Hematopoietic multipotent progenitor cell (in vitro differentiated cells): ENCODE measurements at regions not wholly inside any gene's neighbourhood (a gene's known extent, or its start where the extent isn't known, plus 50 kb on each side); places are given as distances from the start of the nearest gene placed in this dataset.
"Not testable (repeated sequence)": the region's sequence is repeated elsewhere in the genome, so short reads cannot be mapped to it uniquely, and the experiment has no call there.

Experiments
- DNase-seq, 3 donors: peaks; one replicate each; pipeline ENCODE4 v3.0.0-alpha.2; 2011 to 2015; ENCODE audit warnings: low read depth in 2 of 3, low spot score in 2 of 3

DNA sequence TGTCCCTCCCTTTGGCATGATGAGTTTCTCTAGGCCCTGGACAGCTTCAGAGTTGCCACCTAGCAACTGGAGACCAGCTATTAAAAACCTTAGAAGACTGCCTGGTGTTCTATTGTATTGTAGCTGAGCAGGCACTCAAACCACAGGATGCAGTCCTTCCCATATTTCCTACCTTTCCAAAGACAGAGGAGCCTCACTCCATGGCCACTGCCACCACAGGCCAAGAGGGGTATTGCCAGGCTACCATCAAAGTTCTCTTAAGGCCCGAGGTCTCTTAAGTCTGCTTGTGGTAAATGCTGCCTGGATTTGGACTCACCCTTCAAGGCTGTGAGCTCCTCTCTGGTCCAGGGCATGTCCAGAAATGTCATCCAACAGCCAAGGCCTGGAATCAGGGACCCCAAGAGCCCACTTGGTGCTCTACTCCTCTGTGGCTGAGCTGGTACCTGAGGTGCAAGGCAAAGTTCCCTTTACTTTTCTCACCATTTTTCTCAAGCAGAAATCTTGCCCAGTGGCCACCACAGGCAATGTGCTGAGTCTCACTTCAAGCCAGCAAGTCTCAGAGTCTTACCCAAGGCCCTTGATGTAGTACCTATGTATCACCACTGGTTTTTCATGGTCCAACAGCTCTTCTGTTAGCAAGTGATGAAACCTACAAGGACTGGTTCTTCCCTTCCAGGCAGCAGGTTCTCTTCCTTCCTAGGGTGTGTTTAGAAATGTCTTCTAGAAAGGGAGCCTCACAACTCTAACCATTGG lies 269.4 kb downstream of the AMY1C start:
- no peak for DNase-seq

- no peak for DNase-seq
Measured at GRCh38 chr1:104019675-104020049, 270.0 kb downstream of the AMY1C start.

DNA sequence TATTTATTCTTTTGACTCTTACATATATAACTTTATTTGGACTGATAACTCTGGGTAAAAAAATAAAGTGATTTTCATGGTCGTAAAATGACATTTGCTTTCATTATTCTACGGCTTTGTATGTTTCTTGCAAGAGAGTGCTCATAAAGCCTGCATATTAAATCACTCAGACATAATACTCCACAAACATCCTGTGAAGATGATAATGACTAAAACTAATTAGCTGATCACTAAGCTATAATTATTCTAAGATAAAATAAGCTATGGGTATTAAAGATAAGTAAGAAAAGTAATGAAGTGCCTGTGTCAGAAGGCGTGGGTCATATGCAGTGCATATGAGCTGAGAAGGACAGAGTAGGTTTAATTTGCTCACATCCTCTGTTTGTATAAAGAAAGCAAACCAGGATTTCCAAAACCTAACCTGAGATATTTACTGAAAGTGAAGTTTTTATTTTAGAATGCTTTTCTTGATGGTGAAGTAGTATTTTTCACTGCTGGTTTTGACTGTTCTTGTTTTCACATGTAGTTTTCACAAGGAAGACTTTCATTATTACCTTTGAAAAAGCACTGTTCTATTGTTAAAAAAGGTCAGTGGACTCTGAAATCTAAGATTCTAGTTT lies 278.8 kb downstream of the AMY1C start:
- no peak for DNase-seq

DNA sequence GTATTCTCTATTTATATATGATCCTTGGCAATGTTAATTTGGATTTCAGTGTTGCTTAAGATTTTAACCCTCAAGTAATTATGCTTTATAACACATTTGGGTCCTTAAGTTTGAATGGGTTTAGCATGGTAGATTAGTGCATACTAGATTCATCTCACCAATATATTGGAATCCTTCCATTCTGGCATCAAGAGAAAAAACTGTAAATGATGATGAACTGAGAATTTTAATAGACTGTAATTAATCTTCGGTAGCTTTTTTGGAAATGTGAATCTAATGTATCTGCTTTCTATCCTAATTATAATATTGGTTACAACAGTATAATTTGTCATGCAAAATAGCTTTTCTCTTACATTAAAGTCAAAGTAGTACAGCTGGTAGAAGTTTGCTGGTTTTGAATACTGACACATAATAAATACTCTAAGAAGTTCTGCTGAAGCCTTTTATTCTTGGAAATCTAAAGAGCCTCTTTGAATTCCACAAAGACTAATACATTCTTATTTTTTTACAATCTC lies 279.8 kb downstream of the AMY1C start:
- no peak for DNase-seq

- DNase-seq = no peak
Measured at GRCh38 chr1:104056786-104057185, 307.1 kb downstream of the AMY1C start.

- not testable (repeated sequence) for DNase-seq
Measured at GRCh38 chr1:104057219-104057898, 307.7 kb downstream of the AMY1C start.

GRCh38 chr1:104061637-104062036 lies 311.9 kb downstream of the AMY1C start:
- DNase-seq = not testable (repeated sequence)

GRCh38 chr1:104064399-104064798 lies 314.7 kb downstream of the AMY1C start:
- no peak for DNase-seq

DNA sequence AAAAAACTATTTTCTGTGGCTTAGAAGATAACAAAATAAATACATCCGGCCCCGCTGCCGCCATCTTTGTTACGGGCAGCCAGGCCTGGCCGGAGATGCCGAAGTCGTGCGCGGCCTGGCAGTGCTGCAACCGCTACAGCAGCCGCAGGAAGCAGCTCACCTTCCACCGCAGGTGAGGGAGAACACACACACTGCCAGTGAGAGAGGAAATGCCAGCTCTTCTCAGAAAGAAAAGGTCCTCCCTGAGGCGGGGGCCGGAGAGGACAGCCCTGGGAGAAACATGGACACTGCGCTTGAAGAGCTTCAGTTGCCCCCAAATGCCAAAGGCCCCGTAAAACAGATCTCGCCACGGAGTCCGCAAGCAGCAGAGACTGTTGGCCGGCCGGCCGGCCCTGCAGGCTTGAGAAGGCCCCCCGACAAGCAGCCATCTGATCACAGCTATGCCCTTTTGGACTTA lies 323.2 kb downstream of the AMY1C start:
- DNase-seq = no peak

GRCh38 chr1:104073463-104073902 lies 323.8 kb downstream of the AMY1C start:
- no peak for DNase-seq

DNA sequence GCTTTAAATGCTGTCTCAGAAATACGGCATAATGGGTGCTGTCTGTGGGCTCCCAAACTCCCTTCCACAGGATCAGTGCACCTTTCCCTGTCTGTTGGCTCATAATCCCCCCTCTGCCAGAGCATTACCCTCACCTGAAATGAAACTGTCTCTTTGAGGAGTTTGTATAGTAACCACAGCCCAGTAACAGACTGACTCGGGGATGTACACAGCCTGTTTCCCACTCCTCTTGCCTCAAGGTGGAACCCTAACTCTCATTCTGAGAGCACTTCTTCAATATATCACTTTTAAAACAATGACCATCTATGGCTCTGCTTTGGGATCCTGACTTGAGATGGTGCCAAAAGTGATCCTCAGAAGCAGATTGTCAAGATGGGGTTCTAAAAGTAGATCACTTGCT lies 332.5 kb downstream of the AMY1C start:
- DNase-seq = no peak

GRCh38 chr1:104084380-104084779 lies 334.7 kb downstream of the AMY1C start:
- no peak for DNase-seq

DNA sequence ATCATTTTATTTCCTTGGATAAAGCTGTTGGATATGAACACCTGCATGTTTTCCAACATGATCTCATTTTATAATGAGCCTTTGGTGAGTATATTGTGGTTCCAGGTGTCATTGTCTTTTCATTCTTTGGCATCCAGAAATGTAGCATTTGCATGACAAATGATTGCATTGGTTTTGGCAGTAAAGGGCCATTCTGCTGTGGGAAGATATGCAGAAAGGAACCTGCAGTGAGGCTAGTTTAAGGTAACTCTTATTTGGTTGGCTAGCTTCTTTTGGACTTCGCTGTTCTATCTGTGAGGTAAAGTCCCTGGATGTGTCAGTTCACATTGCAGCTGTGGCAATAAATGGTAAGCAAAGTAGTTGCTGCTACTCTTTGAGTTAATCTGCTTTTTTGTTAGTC lies 343.0 kb downstream of the AMY1C start:
- DNase-seq = no peak

DNA sequence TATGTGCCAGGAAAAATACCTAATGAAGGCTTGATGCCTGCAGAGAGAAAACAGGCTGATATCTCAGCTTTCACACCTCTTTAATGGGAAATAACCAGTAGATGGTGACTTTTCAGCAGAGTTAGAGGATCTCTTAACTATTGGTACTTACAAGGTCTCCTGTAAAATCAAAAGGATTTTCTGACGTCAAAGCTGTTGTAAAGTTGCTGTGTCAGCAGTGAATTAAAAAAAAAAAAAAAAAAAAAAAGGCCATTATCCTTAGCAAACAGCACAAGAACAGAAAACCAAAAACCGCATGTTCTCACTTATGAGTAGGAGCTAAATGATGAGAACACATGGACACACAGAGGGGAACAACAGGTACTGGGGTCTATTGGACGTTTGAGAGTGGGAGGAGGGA lies 349.1 kb downstream of the AMY1C start:
- no peak for DNase-seq

DNA sequence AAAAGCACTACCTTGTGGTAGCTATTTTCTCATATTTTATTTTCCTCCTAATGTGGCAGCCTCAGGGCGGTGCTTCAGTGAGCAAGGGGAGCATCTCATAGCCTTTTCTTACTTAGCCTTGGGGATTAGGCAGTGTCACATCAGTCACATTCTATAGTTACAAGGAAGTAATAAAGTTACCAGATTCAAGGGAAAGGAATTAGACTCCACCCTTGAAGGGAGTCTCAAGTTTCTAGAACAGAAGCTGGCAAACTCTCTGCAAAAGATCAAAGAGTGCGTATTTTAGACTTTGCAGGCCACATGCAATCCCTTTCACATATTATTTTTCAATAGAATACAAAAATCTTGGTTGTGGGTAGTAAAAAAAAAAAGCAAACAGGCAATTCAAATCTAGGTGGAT lies 350.4 kb downstream of the AMY1C start:
- no peak for DNase-seq

DNA sequence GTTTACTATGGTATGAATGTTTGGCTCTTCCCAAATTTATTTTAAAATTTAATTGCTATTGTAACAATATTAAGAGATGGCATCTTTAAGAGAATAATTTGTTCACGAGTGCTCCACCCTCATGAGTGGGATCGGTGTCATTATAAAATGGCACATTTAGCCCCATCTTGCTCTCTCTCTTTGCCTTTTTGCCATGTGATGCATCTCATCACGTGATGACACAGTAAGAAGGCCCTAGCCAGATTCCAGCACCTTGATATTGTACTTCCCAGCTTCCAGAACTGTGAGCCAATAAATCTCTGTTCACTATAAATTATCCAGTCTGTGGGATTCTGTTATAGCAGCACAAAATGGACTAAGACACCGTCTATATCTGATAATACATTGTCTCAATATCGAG lies 355.8 kb downstream of the AMY1C start:
- no peak for DNase-seq

- DNase-seq = no peak
Measured at GRCh38 chr1:104120525-104120924, 370.8 kb downstream of the AMY1C start.

DNA sequence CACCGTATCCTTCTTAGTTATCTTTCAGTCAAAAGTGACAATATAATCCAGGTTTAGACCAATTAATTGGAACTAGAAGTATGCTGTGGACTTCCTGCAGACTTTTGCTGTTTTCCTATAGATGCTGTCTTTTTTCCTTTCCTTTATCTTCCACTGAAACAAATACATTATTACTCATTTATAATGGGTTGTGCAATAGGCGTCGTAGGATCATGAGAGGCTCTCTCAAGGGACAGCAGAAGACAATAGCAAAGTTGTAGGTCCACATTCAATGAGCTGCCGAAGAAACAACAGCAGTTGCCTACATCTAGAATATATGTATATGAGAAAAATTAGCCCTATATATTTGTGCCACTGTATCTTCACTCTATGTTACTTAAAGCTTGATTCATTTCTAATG lies 371.6 kb downstream of the AMY1C start:
- no peak for DNase-seq

DNA sequence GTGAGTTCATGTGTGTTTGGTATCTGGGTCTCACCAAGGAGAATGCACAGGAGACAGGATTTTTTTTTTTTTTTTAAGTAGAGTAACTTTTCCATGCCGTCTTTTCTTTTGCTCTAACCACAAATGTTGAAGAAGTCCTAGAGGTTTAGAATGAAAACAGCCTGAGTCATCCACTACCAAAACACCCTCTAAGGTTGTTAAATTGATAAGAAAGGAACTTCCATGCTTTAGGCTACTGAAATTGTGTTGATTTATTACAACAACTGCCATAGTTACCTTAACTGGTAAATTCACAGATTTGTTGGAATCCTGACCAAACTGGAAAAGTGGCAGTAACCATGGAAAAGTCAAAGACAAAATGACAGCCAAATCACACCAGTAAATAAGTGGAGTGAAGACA lies 375.6 kb downstream of the AMY1C start:
- DNase-seq = peak in 1 of 3 donors; percentile 27

DNA sequence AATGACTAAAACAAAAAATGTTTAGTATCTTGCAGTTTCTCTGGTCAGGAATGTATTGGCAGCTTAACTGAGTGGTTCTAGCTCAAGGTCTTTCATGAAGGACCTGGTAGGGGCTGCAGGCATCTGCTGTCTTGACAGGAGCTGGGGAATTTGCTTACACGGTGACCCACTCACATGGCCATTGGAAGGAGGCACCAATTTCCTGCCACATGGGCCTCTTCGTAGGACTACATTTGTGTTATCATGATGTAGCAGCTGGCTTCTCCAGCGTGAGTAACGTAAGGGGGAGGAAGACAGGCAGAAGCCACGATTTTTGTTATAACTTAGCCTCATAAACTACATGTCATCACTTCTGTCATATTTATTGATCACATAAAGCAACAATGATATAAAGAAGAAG lies 376.3 kb downstream of the AMY1C start:
- DNase-seq = peak in 1 of 3 donors; percentile 45

DNA sequence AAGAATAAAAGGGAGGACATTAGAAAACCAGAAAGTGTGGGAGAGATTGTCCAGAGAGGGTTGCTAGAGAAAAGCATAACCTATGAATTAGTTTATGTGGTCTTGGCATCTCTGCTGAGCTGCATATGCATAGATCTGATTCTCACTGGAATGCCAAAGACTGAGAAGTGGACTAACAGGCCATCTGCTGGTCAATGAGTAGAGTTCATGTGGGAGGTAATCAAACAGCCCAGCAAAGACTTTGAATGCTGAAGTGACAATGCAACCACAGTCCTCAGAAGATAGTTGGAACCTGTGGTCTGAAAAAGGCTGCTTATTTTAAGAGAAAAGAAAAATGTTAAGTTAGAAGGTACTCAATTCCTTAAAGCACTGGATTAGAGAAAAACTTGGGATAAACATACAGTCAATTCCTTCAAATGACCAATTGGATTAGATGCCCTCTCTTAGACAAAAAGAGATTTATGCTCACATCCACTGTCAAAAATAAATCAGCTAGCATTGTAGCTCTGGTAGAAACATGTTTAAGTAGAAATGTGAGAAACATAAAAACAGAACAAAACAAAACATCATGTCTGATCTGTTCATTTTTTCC lies 382.8 kb downstream of the AMY1C start:
- peak in 1 of 3 donors; percentile 57 for DNase-seq
